Duodenal mucosa (tissue), 2 donors: ENCODE measurements at regions not wholly inside any gene's neighbourhood (a gene's known extent, or its start where the extent isn't known, plus 50 kb on each side); places are given as distances from the start of the nearest gene placed in this dataset.

Experiments
- H3K27ac ChIP-seq: one replicate; pipeline ENCODE4 v1.7.0; 2013; ENCODE audit warnings: low read depth, low read length
- H3K27me3 ChIP-seq, 2 donors: one replicate each; pipeline ENCODE4 v1.7.0; 2013; ENCODE audit warnings: low read length in 2 of 2, control low read depth in 1 of 2; ENCODE audit not compliant: insufficient read depth in 2 of 2, control insufficient read depth in 1 of 2
- H3K36me3 ChIP-seq, 2 donors: one replicate each; pipeline ENCODE4 v1.7.0; 2013; ENCODE audit warnings: low read length in 2 of 2, control low read depth in 1 of 2; ENCODE audit not compliant: insufficient read depth in 2 of 2, control insufficient read depth in 1 of 2
- H3K4me1 ChIP-seq, 2 donors: one replicate each; pipeline ENCODE4 v1.7.0; 2013; ENCODE audit warnings: low read length in 2 of 2, control low read depth in 1 of 2; ENCODE audit not compliant: insufficient read depth in 2 of 2, control insufficient read depth in 1 of 2
- H3K4me3 ChIP-seq, 2 donors: one replicate each; pipeline ENCODE4 v1.7.0; 2013; ENCODE audit warnings: low read length in 2 of 2, low read depth in 1 of 2
- H3K9ac ChIP-seq, 2 donors: one replicate each; pipeline ENCODE4 v1.7.0; 2013; ENCODE audit warnings: low read length in 2 of 2, low read depth in 1 of 2
- H3K9me3 ChIP-seq, 2 donors: one replicate each; pipeline ENCODE4 v1.7.0; 2013; ENCODE audit warnings: low read length in 2 of 2, control low read depth in 1 of 2; ENCODE audit not compliant: control insufficient read depth in 1 of 2

- no peaks in the 10 kb centered on the region for H3K4me1 ChIP-seq
- H3K27ac ChIP-seq: no peak overlapping the region
- no peaks in the 10 kb centered on the region for H3K36me3 ChIP-seq
- no peaks in the 10 kb centered on the region for H3K9me3 ChIP-seq
- H3K27me3 ChIP-seq: no peaks in the 10 kb centered on the region
- H3K4me3 ChIP-seq: no peak overlapping the region
- H3K9ac ChIP-seq: no peak overlapping the region
Observed at GRCh38 chr21:19771881-19772280, 1226.3 kb upstream of the NCAM2 start.

- Histone ChIP-seq H3K36me3 (no peaks in the 10 kb centered on the region), H3K4me1 (no peaks in the 10 kb centered on the region), H3K27me3 (no peaks in the 10 kb centered on the region), H3K27ac (no peak overlapping the region), H3K9me3 (peaks cover 2 to 6% of the 10 kb centered on the region in 2 donors), H3K4me3 (no peak overlapping the region), H3K9ac (no peak overlapping the region)
Observed at GRCh38 chr21:19776076-19776475, 1222.1 kb upstream of the NCAM2 start.

DNA sequence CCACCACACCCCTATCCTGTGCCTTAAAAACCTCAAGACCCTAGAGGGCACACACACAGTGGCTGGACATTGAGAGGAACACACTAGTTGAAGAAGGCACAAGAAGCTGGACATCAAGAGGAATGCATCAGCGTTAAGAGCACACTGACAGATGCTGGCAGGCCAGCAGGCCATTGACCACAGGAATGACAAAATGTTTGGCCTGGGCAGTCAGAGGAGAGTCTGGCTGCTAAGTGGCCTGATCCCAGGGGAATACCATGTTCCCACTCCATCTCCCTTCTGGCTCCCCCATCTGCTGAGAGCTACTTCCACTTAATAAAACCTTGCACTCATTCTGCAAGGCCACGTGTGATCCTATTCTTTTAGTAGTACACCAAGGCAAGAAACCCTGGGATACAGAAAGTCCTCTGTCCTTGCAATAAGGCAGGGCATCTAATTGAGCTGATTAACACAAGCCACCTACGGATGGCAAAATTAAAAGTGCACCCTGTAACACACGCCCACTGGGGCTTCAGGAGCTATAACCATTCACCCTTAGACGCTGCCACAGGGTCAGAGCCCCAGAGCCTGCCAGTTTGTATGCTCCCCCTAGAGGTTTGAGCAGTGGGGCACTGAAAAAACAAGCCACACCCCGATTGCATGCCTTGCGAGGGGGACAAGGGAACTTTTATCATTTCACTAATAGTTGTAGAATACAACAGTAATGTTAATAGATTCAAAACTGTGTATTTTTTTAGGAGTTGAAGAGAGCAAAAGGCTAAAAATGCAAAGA is 1216.1 kb upstream of the NCAM2 start:
- Histone ChIP-seq H3K9ac (no peak overlapping the region), H3K4me3 (no peak overlapping the region), H3K27me3 (no peaks in the 10 kb centered on the region), H3K9me3 (peaks cover 7 to 11% of the 10 kb centered on the region in 2 donors), H3K36me3 (no peaks in the 10 kb centered on the region), H3K4me1 (no peaks in the 10 kb centered on the region), H3K27ac (no peak overlapping the region)

- Histone ChIP-seq H3K4me1 (no peaks in the 10 kb centered on the region), H3K4me3 (no peak overlapping the region), H3K36me3 (no peaks in the 10 kb centered on the region), H3K9ac (no peak overlapping the region), H3K27me3 (no peaks in the 10 kb centered on the region), H3K27ac (no peak overlapping the region), H3K9me3 (peaks cover 5% of the 10 kb centered on the region in 2 donors)
Observed at GRCh38 chr21:19785941-19786340, 1212.3 kb upstream of the NCAM2 start.

DNA sequence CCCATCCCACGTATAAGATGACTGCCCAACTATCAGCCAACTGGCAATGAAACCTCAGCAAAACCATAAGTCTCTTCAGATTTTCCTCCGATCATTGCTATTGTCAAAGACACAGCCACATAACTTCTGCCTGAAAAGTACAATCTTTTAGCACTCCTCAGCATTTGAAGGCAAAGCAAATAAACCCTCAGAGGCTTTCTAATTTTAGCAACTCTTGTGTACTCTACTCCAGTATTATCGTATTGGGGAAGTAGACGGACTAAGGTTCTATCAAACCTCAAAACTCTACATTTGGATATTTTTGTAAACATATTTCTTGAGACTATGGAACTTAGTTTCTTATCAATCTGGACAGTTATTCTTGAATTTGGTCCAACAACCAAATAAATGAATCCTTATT is 1206.2 kb upstream of the NCAM2 start:
- H3K9ac ChIP-seq: no peak overlapping the region
- H3K4me3 ChIP-seq: no peak overlapping the region
- no peaks in the 10 kb centered on the region for H3K27me3 ChIP-seq
- no peaks in the 10 kb centered on the region for H3K36me3 ChIP-seq
- H3K4me1 ChIP-seq: no peaks in the 10 kb centered on the region
- no peaks in the 10 kb centered on the region for H3K9me3 ChIP-seq
- H3K27ac ChIP-seq: no peak overlapping the region

- no peaks in the 10 kb centered on the region for H3K4me1 ChIP-seq
- H3K4me3 ChIP-seq: no peak overlapping the region
- no peaks in the 10 kb centered on the region for H3K27me3 ChIP-seq
- no peak overlapping the region for H3K9ac ChIP-seq
- H3K9me3 ChIP-seq: no peaks in the 10 kb centered on the region
- H3K27ac ChIP-seq: no peak overlapping the region
- H3K36me3 ChIP-seq: no peaks in the 10 kb centered on the region
Observed at GRCh38 chr21:19807201-19807600, 1191.0 kb upstream of the NCAM2 start.

GRCh38 chr21:19810779-19811178 is 1187.4 kb upstream of the NCAM2 start:
- H3K27me3 ChIP-seq: no peaks in the 10 kb centered on the region
- no peaks in the 10 kb centered on the region for H3K36me3 ChIP-seq
- no peak overlapping the region for H3K27ac ChIP-seq
- no peak overlapping the region for H3K4me3 ChIP-seq
- H3K4me1 ChIP-seq: no peaks in the 10 kb centered on the region
- H3K9ac ChIP-seq: no peak overlapping the region
- H3K9me3 ChIP-seq: no peaks in the 10 kb centered on the region

DNA sequence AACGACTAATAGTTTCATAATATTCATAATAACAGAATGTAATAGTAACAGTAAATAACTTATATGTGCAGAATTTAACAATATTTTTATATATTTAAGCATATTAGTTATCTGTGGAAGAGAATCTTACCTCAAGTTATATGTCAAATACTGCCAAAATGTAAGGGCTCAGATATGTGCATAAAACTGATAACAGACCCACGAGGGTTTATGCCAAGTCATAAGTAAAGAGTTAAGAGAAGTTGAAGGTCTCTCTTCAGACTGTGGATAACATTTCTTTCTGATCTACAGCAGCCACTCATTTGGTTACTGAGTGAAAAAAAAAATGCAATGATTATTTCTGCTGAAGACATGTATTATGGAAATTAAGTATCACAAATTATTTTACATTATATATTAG is 1167.8 kb upstream of the NCAM2 start:
- H3K27ac ChIP-seq: no peak overlapping the region
- no peak overlapping the region for H3K4me3 ChIP-seq
- H3K9ac ChIP-seq: no peak overlapping the region

DNA sequence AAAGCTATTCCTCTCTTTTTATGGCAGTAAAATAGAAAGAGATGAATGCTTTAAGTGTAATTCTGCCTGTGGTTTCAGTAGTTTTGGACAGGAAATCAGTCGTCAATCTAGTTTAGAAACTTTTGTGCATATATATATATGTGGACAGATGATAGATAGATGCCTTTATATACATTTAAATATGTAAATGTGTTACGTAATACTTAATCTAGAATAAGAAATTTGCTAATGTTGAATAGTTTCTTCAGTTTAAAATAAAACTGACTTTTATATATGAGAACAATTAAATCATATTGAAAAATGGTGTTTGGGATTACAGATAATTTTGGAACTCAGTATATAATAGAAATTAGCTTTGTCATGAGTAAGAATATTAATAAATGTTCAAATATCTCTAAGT is 1165.7 kb upstream of the NCAM2 start:
- Histone ChIP-seq H3K9ac (no peak overlapping the region), H3K27me3 (no peaks in the 10 kb centered on the region), H3K27ac (no peak overlapping the region), H3K4me3 (no peak overlapping the region), H3K36me3 (no peaks in the 10 kb centered on the region), H3K9me3 (no peaks in the 10 kb centered on the region), H3K4me1 (no peaks in the 10 kb centered on the region)

More for the DNA sequence above, 1167.8 kb upstream of the NCAM2 start:
- H3K36me3 ChIP-seq: no peaks in the 10 kb centered on the region
- no peaks in the 10 kb centered on the region for H3K27me3 ChIP-seq
- no peaks in the 10 kb centered on the region for H3K4me1 ChIP-seq
- H3K9me3 ChIP-seq: no peaks in the 10 kb centered on the region

GRCh38 chr21:19833082-19833481 is 1165.1 kb upstream of the NCAM2 start:
- Histone ChIP-seq H3K4me1 (no peaks in the 10 kb centered on the region), H3K9ac (no peak overlapping the region), H3K27ac (no peak overlapping the region), H3K27me3 (no peaks in the 10 kb centered on the region), H3K4me3 (no peak overlapping the region), H3K9me3 (no peaks in the 10 kb centered on the region), H3K36me3 (no peaks in the 10 kb centered on the region)
